ENCODE measurements at regions not wholly inside any gene's neighbourhood (a gene's known extent, or its start where the extent isn't known, plus 50 kb on each side); places are given as distances from the start of the nearest gene placed in this dataset.
A peak's percentile ranks its signal among the peaks of the same experiment; 100 is the strongest.

GRCh38 chr6:144885817-144886216 lies 600.7 kb downstream of the UTRN start:
- Histone ChIP-seq H3K27ac (no peak overlapping the region), H3K4me3 (ENCODE audit: low read depth, low read length) (no peak overlapping the region), H3K27me3 (replicated peaks) (no peaks in the 10 kb centered on the region), H3K36me3 (replicated peaks) (no peaks in the 10 kb centered on the region)
- no peak for DNase-seq
- in situ Hi-C loops (cut with HindIII; ENCODE audit: low pct_ligation_motif_present, low sequenced_read_pairs) = no loop called here
- TF ChIP-seq CTCF (IDR thresholded peaks at IDR 0.05; ENCODE audit: low read depth, low read length, missing control alignments) = no peak

GRCh38 chr6:144886682-144887081 lies 601.5 kb downstream of the UTRN start:
- Histone ChIP-seq H3K4me3 (ENCODE audit: low read depth, low read length) (no peak overlapping the region), H3K27me3 (replicated peaks) (no peaks in the 10 kb centered on the region), H3K36me3 (replicated peaks) (no peaks in the 10 kb centered on the region), H3K27ac (no peak overlapping the region)
- DNase-seq = no peak
- TF ChIP-seq CTCF (IDR thresholded peaks at IDR 0.05; ENCODE audit: low read depth, low read length, missing control alignments) = no peak
- in situ Hi-C loops (cut with HindIII; ENCODE audit: low pct_ligation_motif_present, low sequenced_read_pairs) = no loop called here

- Histone ChIP-seq H3K36me3 (replicated peaks) (no peaks in the 10 kb centered on the region), H3K4me3 (ENCODE audit: low read depth, low read length) (no peak overlapping the region), H3K27me3 (replicated peaks) (no peaks in the 10 kb centered on the region), H3K27ac (no peak overlapping the region)
- DNase-seq = no peak
- in situ Hi-C loops (cut with HindIII; ENCODE audit: low pct_ligation_motif_present, low sequenced_read_pairs) = no loop called here
- no peak for TF ChIP-seq CTCF (IDR thresholded peaks at IDR 0.05; ENCODE audit: low read depth, low read length, missing control alignments)
Observed at GRCh38 chr6:144888621-144889020, 603.5 kb downstream of the UTRN start.

- no peaks in the 10 kb centered on the region for H3K27me3 ChIP-seq (replicated peaks)
- TF ChIP-seq CTCF (IDR thresholded peaks at IDR 0.05; ENCODE audit: low read depth, low read length, missing control alignments) = no peak
- no peak overlapping the region for H3K27ac ChIP-seq
- DNase-seq = peak; percentile 28
- H3K4me3 ChIP-seq (ENCODE audit: low read depth, low read length) = no peak overlapping the region
- no peaks in the 10 kb centered on the region for H3K36me3 ChIP-seq (replicated peaks)
- in situ Hi-C loops (cut with HindIII; ENCODE audit: low pct_ligation_motif_present, low sequenced_read_pairs) = no loop called here
Observed at GRCh38 chr6:144893680-144894151, 608.6 kb downstream of the UTRN start.

GRCh38 chr6:144894240-144894639 lies 609.1 kb downstream of the UTRN start:
- no peak for DNase-seq
- Histone ChIP-seq H3K27ac (no peak overlapping the region), H3K4me3 (ENCODE audit: low read depth, low read length) (no peak overlapping the region), H3K36me3 (replicated peaks) (no peaks in the 10 kb centered on the region), H3K27me3 (replicated peaks) (no peaks in the 10 kb centered on the region)
- in situ Hi-C loops (cut with HindIII; ENCODE audit: low pct_ligation_motif_present, low sequenced_read_pairs) = no loop called here
- TF ChIP-seq CTCF (IDR thresholded peaks at IDR 0.05; ENCODE audit: low read depth, low read length, missing control alignments) = no peak

Measured in brain microvascular endothelial cell (primary cell).